ENCODE measurements at regions not wholly inside any gene's neighbourhood (a gene's known extent, or its start where the extent isn't known, plus 50 kb on each side); places are given as distances from the start of the nearest gene placed in this dataset.

DNA sequence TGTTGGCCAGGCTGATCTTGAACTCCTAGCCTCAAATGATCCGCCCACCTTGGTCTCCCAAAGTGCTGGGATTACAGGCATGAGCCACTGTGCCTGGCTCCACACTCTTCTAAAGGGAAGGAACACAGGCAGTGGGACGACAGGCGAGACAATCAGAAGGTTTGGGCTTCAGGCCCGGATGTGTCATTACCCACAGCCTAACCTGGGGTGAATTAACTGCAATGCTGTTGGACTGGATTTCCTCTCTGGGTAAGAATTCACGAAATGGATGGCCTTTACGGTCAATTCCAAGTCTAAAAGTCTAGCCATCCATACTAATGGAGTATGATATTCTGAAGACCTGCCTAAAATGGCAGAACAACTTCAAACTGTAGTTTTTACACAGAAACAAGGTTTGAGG is 83.7 kb upstream of the CCDC28A start:
- ChIA-PET CTCF (no interaction called here), POLR2A (no interaction called here), RAD21 (ENCODE audit: low non-redundant PET in 1 of 2, low total read pairs in 2 of 2, uncharacterized antibody in 2 of 2, unreplicated experiment in 2 of 2) (no interaction called here)
- Histone ChIP-seq H3K9ac (ENCODE audit: low read length) (no peak overlapping the region), H3K4me1 (ENCODE audit: control insufficient read depth in 1 of 2, insufficient read depth in 2 of 2, low read length in 2 of 2) (peaks cover 14 to 22% of the 10 kb centered on the region in 2 experiments), H3K9me3 (ENCODE audit: control insufficient read depth in 1 of 2, insufficient read depth in 1 of 2, low read depth in 1 of 2, low read length in 2 of 2) (no peaks in the 10 kb centered on the region), H3K27me3 (ENCODE audit: insufficient read depth, low read length) (no peaks in the 10 kb centered on the region), H4K20me1 (ENCODE audit: insufficient read depth) (no peaks in the 10 kb centered on the region), H3K9me2 (ENCODE audit: insufficient read depth) (no peaks in the 10 kb centered on the region), H3K4me3 (replicated peaks in 1 of 2; ENCODE audit: low read depth in 1 of 2, low read length in 2 of 2) (no peak overlapping the region), H3K36me3 (ENCODE audit: control insufficient read depth in 1 of 2, insufficient read depth in 2 of 2, low read length in 2 of 2) (no peaks in the 10 kb centered on the region), H3K4me2 (ENCODE audit: low read length) (no peak overlapping the region), H3K79me2 (ENCODE audit: insufficient read depth, low read length) (no peaks in the 10 kb centered on the region; the same call in 1 of the 2 replicates), H3K27ac (ENCODE audit: low read depth, low read length) (no peak overlapping the region), H2AFZ (ENCODE audit: low read depth, low read length, poor library complexity, severe bottlenecking) (no peak overlapping the region)
- intact Hi-C loops (cut with micrococcal nuclease) = loop anchor here (5.0 kb wide), 2 partner anchors 98 to 672 kb away; no protein-coding TSS in a partner anchor
- no TSS peak for BruUV-seq (replicated peaks)
- no peak for TF ChIP-seq ELF1 (IDR thresholded peaks at IDR 0.05; ENCODE audit: borderline replicate concordance, low read depth)
- TF ChIP-seq, protein P1, sequence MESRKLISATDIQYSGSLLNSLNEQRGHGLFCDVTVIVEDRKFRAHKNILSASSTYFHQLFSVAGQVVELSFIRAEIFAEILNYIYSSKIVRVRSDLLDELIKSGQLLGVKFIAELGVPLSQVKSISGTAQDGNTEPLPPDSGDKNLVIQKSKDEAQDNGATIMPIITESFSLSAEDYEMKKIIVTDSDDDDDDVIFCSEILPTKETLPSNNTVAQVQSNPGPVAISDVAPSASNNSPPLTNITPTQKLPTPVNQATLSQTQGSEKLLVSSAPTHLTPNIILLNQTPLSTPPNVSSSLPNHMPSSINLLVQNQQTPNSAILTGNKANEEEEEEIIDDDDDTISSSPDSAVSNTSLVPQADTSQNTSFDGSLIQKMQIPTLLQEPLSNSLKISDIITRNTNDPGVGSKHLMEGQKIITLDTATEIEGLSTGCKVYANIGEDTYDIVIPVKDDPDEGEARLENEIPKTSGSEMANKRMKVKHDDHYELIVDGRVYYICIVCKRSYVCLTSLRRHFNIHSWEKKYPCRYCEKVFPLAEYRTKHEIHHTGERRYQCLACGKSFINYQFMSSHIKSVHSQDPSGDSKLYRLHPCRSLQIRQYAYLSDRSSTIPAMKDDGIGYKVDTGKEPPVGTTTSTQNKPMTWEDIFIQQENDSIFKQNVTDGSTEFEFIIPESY (IDR thresholded peaks at IDR 0.05; ENCODE audit: extremely low read depth, insufficient replicate concordance, low read length) = no peak
- TF ChIP-seq POLR2AphosphoS5 (IDR thresholded peaks at IDR 0.05; ENCODE audit: low read depth, low read length) = no peak
- TF ChIP-seq TCF7L2 (IDR thresholded peaks at IDR 0.05; ENCODE audit: borderline replicate concordance, extremely low read depth, insufficient read depth, insufficient read length) = no peak
- no peak for TF ChIP-seq EGR1 (IDR thresholded peaks at IDR 0.05; ENCODE audit: low read depth)
- no peak for ATAC-seq
- no peak for DNase-seq (ENCODE audit: low read depth, low spot score)

DNA sequence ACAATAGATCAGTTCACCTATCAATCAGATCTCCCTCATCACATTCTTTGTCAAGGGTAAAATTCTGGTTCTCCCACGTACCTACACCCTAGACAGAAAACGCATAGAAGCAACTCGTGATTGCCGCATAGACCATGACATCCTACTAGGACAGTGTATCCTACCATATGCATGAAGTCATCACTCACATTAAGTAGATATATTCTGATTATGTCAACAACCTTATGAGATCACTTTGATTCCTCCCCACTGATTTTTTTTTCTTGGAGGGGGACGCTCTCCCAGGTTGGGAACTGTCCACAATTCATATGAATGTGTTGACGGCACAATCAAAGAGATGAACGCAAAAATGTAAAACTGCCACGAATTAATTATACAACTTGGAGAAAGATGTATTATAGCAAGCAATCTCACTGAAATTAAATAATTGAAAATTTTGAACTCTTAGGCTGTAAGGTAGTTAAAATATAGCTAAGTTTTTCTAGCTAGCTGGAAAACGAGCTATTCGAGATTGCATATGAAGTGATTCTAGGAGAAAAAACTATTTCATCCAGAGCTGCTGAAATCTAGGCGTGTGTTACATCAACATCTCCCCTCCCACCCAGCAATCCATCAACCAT is 82.5 kb upstream of the CCDC28A start:
- H2AFZ ChIP-seq (ENCODE audit: low read depth, low read length, poor library complexity, severe bottlenecking) = no peak overlapping the region
- H3K9me3 ChIP-seq (ENCODE audit: control insufficient read depth in 1 of 2, insufficient read depth in 1 of 2, low read depth in 1 of 2, low read length in 2 of 2) = no peaks in the 10 kb centered on the region
- intact Hi-C loops (cut with micrococcal nuclease) = loop anchor here (5.0 kb wide), 2 partner anchors 99 to 671 kb away; no protein-coding TSS in a partner anchor
- peak overlapping the region; percentile 72 to 83 for H3K4me3 ChIP-seq (replicated peaks in 1 of 2; ENCODE audit: low read depth in 1 of 2, low read length in 2 of 2)
- H3K4me2 ChIP-seq (ENCODE audit: low read length) = peak overlapping the region; percentile 99
- peaks cover 14 to 25% of the 10 kb centered on the region in 2 experiments for H3K4me1 ChIP-seq (ENCODE audit: control insufficient read depth in 1 of 2, insufficient read depth in 2 of 2, low read length in 2 of 2)
- H3K27me3 ChIP-seq (ENCODE audit: insufficient read depth, low read length) = no peaks in the 10 kb centered on the region
- H4K20me1 ChIP-seq (ENCODE audit: insufficient read depth) = no peaks in the 10 kb centered on the region
- no peaks in the 10 kb centered on the region for H3K36me3 ChIP-seq (ENCODE audit: control insufficient read depth in 1 of 2, insufficient read depth in 2 of 2, low read length in 2 of 2)
- H3K9ac ChIP-seq (ENCODE audit: low read length) = peak overlapping the region; percentile 66; the same call in 1 of the 2 replicates
- ChIA-PET CTCF (interaction anchor here (0.9 to 1.5 kb wide), 3 partner anchors 12 to 71 kb away, joined by 3 to 5 read pairs (median 3); no protein-coding TSS in a partner anchor), POLR2A (no interaction called here), RAD21 (ENCODE audit: low non-redundant PET in 1 of 2, low total read pairs in 2 of 2, uncharacterized antibody in 2 of 2, unreplicated experiment in 2 of 2) (interaction anchor here in 1 of 2 experiments (0.6 kb wide), 1 partner anchor 32 kb away, joined by 4 read pairs; no protein-coding TSS in a partner anchor)
- ATAC-seq = no peak
- BruUV-seq (replicated peaks) = no TSS peak
- no peaks in the 10 kb centered on the region; the same call in 1 of the 2 replicates for H3K79me2 ChIP-seq (ENCODE audit: insufficient read depth, low read length)
- no peaks in the 10 kb centered on the region for H3K9me2 ChIP-seq (ENCODE audit: insufficient read depth)
- no peak for DNase-seq (ENCODE audit: low read depth, low spot score)
- H3K27ac ChIP-seq (ENCODE audit: low read depth, low read length) = peak overlapping the region; percentile 88; the same call in 1 of the 2 replicates
- TF ChIP-seq, protein P2, sequence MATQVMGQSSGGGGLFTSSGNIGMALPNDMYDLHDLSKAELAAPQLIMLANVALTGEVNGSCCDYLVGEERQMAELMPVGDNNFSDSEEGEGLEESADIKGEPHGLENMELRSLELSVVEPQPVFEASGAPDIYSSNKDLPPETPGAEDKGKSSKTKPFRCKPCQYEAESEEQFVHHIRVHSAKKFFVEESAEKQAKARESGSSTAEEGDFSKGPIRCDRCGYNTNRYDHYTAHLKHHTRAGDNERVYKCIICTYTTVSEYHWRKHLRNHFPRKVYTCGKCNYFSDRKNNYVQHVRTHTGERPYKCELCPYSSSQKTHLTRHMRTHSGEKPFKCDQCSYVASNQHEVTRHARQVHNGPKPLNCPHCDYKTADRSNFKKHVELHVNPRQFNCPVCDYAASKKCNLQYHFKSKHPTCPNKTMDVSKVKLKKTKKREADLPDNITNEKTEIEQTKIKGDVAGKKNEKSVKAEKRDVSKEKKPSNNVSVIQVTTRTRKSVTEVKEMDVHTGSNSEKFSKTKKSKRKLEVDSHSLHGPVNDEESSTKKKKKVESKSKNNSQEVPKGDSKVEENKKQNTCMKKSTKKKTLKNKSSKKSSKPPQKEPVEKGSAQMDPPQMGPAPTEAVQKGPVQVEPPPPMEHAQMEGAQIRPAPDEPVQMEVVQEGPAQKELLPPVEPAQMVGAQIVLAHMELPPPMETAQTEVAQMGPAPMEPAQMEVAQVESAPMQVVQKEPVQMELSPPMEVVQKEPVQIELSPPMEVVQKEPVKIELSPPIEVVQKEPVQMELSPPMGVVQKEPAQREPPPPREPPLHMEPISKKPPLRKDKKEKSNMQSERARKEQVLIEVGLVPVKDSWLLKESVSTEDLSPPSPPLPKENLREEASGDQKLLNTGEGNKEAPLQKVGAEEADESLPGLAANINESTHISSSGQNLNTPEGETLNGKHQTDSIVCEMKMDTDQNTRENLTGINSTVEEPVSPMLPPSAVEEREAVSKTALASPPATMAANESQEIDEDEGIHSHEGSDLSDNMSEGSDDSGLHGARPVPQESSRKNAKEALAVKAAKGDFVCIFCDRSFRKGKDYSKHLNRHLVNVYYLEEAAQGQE (IDR thresholded peaks at IDR 0.05; ENCODE audit: low read depth) = no peak
- no peak for TF ChIP-seq SP1 (IDR thresholded peaks at IDR 0.05; ENCODE audit: low read depth)
- TF ChIP-seq TCF7L2 (IDR thresholded peaks at IDR 0.05; ENCODE audit: borderline replicate concordance, extremely low read depth, insufficient read depth, insufficient read length) = no peak
- TF ChIP-seq RAD21 (IDR thresholded peaks at IDR 0.05; ENCODE audit: low read depth) = no peak
- TF ChIP-seq, protein P1 (IDR thresholded peaks at IDR 0.05; ENCODE audit: extremely low read depth, insufficient replicate concordance, low read length) = no peak
- no peak for TF ChIP-seq ELF1 (IDR thresholded peaks at IDR 0.05; ENCODE audit: borderline replicate concordance, low read depth)
- no peak for TF ChIP-seq EGR1 (IDR thresholded peaks at IDR 0.05; ENCODE audit: low read depth)
- TF ChIP-seq FOSL1 (IDR thresholded peaks at IDR 0.05; ENCODE audit: low read depth) = no peak
